HEK293T (cell line): ENCODE measurements at regions not wholly inside any gene's neighbourhood (a gene's known extent, or its start where the extent isn't known, plus 50 kb on each side); places are given as distances from the start of the nearest gene placed in this dataset.

ENCODE experiments used
- CTCF ChIA-PET: fragments of 350-600 bp; formaldehyde crosslinking; extraction: SDS; loops from one replicate; lab custom pipeline; 2021; ENCODE audit warnings: antibody characterized with exemption, inconsistent platforms; lab: Yijun Ruan, JAX
- POLR2A ChIA-PET: fragments of 350-600 bp; formaldehyde crosslinking; extraction: SDS; loops from one replicate; lab custom pipeline; 2020; ENCODE audit warnings: antibody characterized with exemption, inconsistent platforms; lab: Yijun Ruan, JAX
- DNase-seq: peaks from one replicate; pipeline ENCODE4 v3.0.0; 2012; ENCODE audit warnings: mixed read lengths; ENCODE audit errors: extremely low spot score
- ARNT ChIP-seq: fragments of 450-650 bp; IDR thresholded peaks from 2 replicates; pipeline ENCODE4 v1.6.1; 2017; ENCODE audit warnings: mild to moderate bottlenecking
- BHLHE40 ChIP-seq: fragments of 450-650 bp; IDR thresholded peaks from 2 replicates; pipeline ENCODE4 v1.6.1; 2016; ENCODE audit warnings: mild to moderate bottlenecking, moderate library complexity, borderline replicate concordance
- CTBP1 ChIP-seq: fragments of 450-650 bp; IDR thresholded peaks from 2 replicates; pipeline ENCODE4 v1.6.1; 2016; ENCODE audit warnings: borderline replicate concordance
- ELF4 ChIP-seq: fragments of 450-650 bp; IDR thresholded peaks from 2 replicates; pipeline ENCODE4 v1.6.1; 2017; ENCODE audit warnings: antibody characterized with exemption
- FOXA1 ChIP-seq: fragments of 450-650 bp; IDR thresholded peaks from 2 replicates; pipeline ENCODE4 v1.6.1; 2016; ENCODE audit warnings: mild to moderate bottlenecking
- FOXK2 ChIP-seq: fragments of 450-650 bp; IDR thresholded peaks from 2 replicates; pipeline ENCODE4 v1.6.1; 2016; ENCODE audit warnings: mild to moderate bottlenecking
- FOXM1 ChIP-seq: fragments of 450-650 bp; IDR thresholded peaks from 2 replicates; pipeline ENCODE4 v1.6.1; 2017; ENCODE audit warnings: mild to moderate bottlenecking, borderline replicate concordance
- HDGF ChIP-seq: fragments of 450-650 bp; IDR thresholded peaks from 2 replicates; pipeline ENCODE4 v1.6.1; 2017; ENCODE audit warnings: antibody characterized with exemption, borderline replicate concordance
- L3MBTL2 ChIP-seq: fragments of 450-650 bp; conservative IDR thresholded peaks from 2 replicates; pipeline ENCODE4 v1.6.1; 2016; ENCODE audit warnings: mild to moderate bottlenecking
- LEF1 ChIP-seq: fragments of 450-650 bp; IDR thresholded peaks from 2 replicates; pipeline ENCODE4 v1.6.1; 2017; ENCODE audit warnings: mild to moderate bottlenecking, borderline replicate concordance
- NFRKB ChIP-seq: fragments of 450-650 bp; IDR thresholded peaks from 2 replicates; pipeline ENCODE4 v1.6.1; 2016; ENCODE audit warnings: mild to moderate bottlenecking, moderate library complexity
- PKNOX1 ChIP-seq: fragments of 450-650 bp; IDR thresholded peaks from 2 replicates; pipeline ENCODE4 v1.6.1; 2016
- SP1 ChIP-seq: fragments of 450-650 bp; IDR thresholded peaks from 2 replicates; pipeline ENCODE4 v1.6.1; 2017
- SUZ12 ChIP-seq: fragments of 450-650 bp; IDR thresholded peaks from 2 replicates; pipeline ENCODE4 v1.6.1; 2016; ENCODE audit warnings: mild to moderate bottlenecking
- TARDBP ChIP-seq: fragments of 450-650 bp; IDR thresholded peaks from 2 replicates; pipeline ENCODE4 v1.6.1; 2016
- ZNF384 ChIP-seq: fragments of 450-650 bp; IDR thresholded peaks from 2 replicates; pipeline ENCODE4 v1.6.1; 2016

- TF ChIP-seq FOXM1 (no peak), L3MBTL2 (no peak), NFRKB (no peak), LEF1 (no peak), SP1 (no peak), ARNT (no peak), FOXA1 (no peak), CTBP1 (no peak), HDGF (no peak), ELF4 (no peak), BHLHE40 (no peak), FOXK2 (no peak), ZNF384 (no peak), SUZ12 (no peak), PKNOX1 (no peak)
- ChIA-PET CTCF (no interaction called here), POLR2A (interaction anchor here (0.6 kb wide), 1 partner anchor 128 kb away, joined by 3 read pairs; no protein-coding TSS in a partner anchor)
- no peak for DNase-seq
Observed at GRCh38 chr4:183831683-183832082, 73.4 kb upstream of the STOX2 start.

DNA sequence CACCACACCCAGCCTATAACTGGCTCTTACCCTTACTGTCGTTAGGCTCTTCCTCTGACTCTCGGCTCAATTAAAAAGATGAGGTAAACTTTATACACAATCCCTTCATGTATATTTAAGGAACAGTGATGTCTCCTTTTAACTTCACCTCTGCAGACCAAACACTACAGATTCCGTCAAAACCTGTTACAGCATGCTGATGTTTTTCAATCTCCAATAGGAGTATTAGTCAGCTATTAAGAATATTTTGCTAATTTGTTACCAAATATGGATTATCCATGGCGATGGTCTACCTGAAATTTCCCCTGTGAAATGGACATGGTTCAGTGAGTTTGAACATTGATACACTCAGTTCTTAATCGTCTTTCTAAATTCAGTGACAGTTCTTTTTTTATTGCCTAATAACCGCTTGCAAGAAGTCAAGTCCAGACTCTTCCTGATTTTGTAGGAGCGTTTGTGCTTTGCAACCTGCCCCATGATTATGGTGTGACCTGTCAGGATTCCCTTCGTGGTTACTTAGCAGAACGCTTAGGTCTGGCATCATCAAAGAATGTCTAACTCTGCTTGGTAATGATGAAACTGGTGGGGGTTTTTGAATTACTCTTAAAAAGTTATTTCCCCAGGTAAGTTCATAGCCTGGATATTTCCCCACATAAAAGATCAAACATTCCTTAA is 72.2 kb upstream of the STOX2 start:
- DNase-seq = no peak
- TF ChIP-seq ZNF384 (no peak), PKNOX1 (no peak), L3MBTL2 (no peak), ARNT (no peak), SP1 (no peak), ELF4 (no peak), LEF1 (no peak), CTBP1 (no peak), FOXM1 (no peak), NFRKB (no peak), HDGF (no peak), SUZ12 (no peak), BHLHE40 (no peak), TARDBP (no peak), FOXA1 (no peak), FOXK2 (no peak)
- ChIA-PET CTCF (no interaction called here), POLR2A (no interaction called here)

- CTCF ChIA-PET = interaction anchor here (0.6 to 0.7 kb wide), 2 partner anchors 266 to 272 kb away, joined by 5 read pairs; no protein-coding TSS in a partner anchor
- TF ChIP-seq BHLHE40 = no peak
- no peak for TF ChIP-seq FOXM1
- POLR2A ChIA-PET = interaction anchor here (0.6 kb wide), 1 partner anchor 174 kb away, joined by 4 read pairs; no protein-coding TSS in a partner anchor
- DNase-seq = no peak
Observed at GRCh38 chr4:183834252-183834651, 70.9 kb upstream of the STOX2 start.

DNA sequence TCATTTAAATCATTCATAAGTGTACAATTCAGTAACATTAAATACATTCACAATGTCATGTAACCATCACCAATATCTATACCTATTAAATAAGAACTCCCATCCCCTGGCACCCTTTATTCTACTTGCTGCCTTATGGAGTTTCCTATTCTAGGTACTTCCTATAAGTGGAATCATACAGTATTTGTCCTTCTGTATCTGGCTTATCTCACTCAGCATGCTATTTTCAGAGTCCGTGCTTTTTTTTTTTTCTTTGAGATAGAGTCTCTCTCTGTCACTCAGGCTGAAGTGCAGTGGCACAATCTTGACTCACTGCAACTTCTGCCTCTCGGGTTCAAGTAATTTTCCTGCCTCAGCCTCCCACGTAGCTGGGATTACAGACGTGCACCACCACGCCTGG is 67.9 kb upstream of the STOX2 start:
- DNase-seq = no peak
- TF ChIP-seq SUZ12 (no peak), SP1 (no peak), FOXK2 (no peak), ELF4 (no peak), ARNT (no peak), NFRKB (no peak), CTBP1 (no peak), TARDBP (no peak), FOXA1 (no peak), ZNF384 (no peak), PKNOX1 (no peak), HDGF (no peak), FOXM1 (no peak), LEF1 (no peak)
- CTCF ChIA-PET = no interaction called here
- POLR2A ChIA-PET = no interaction called here

DNA sequence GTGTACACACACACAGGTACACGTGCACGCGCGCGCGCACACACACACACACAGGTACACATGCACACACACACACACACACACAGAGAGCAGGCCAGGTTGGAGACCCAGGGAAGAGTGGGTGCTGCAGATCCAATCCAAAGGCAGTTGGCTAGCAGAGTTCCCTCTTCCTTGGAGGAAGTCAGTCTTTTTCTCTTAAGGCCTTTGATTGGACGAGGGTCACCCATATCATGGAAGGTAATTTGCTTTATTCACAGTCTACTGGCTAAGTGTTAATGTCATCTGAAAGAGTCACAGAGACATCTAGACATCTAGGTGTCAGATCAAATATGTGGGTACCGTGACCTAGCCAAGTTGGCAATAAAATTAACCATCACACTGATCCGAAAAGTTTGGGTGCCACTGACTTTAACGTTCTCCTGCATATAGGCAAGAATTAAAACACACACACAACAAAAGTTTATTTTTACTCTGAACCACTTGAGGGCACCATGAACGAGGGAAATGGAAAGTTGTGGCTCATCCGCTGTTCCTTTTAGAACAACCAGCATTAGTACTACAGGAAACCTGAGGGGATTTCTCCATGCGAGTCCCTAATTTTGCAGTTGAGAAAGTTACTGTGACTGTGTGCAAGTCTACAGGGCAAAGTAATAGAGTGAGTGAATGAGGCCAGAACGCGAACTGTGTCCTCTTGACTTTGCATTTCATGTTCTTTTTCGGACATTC is 66.0 kb upstream of the STOX2 start:
- POLR2A ChIA-PET = no interaction called here
- CTCF ChIA-PET = no interaction called here
- TF ChIP-seq ELF4 (no peak), PKNOX1 (no peak), ARNT (no peak), ZNF384 (no peak), NFRKB (no peak), HDGF (no peak), L3MBTL2 (no peak), FOXA1 (no peak), SUZ12 (no peak), BHLHE40 (no peak), FOXK2 (no peak)
- DNase-seq = no peak
